ENCODE measurements at regions not wholly inside any gene's neighbourhood (a gene's known extent, or its start where the extent isn't known, plus 50 kb on each side); places are given as distances from the start of the nearest gene placed in this dataset.

- Histone ChIP-seq H4K20me1 (ENCODE audit: insufficient read depth, low read length) (no peaks in the 10 kb centered on the region), H3K9me2 (replicated peaks; ENCODE audit: insufficient read depth, low read length) (no peaks in the 10 kb centered on the region), H3K36me3 (replicated peaks; ENCODE audit: insufficient read depth, low read length) (no peaks in the 10 kb centered on the region), H3F3A (ENCODE audit: insufficient read depth, low read length) (no peaks in the 10 kb centered on the region), H3K4me2 (ENCODE audit: low read depth, low read length) (no peak overlapping the region), H2AFZ (ENCODE audit: low read length) (no peak overlapping the region), H3K79me2 (ENCODE audit: low read length) (no peaks in the 10 kb centered on the region), H3K27me3 (replicated peaks; ENCODE audit: insufficient read depth, low read length) (no peaks in the 10 kb centered on the region), H3K4me1 (ENCODE audit: low read length) (no peaks in the 10 kb centered on the region), H3K9ac (ENCODE audit: low read length) (no peak overlapping the region), H3K27ac (ENCODE audit: low read length) (no peak overlapping the region), H3K4me3 (ENCODE audit: low read length) (no peak overlapping the region), H3K9me3 (replicated peaks; ENCODE audit: insufficient read depth, low read length) (no peaks in the 10 kb centered on the region)
- no peak for DNase-seq
- no peak for TF ChIP-seq EZH2phosphoT487 (IDR thresholded peaks at IDR 0.05; ENCODE audit: low read length)
- no peak for TF ChIP-seq CTCF (IDR thresholded peaks at IDR 0.05; ENCODE audit: low read length)
These were observed 128.8 kb upstream of the FZD8 start for GRCh38 chr10:35770817-35771355.

- no peak for DNase-seq
- Histone ChIP-seq H3K4me3 (ENCODE audit: low read length) (no peak overlapping the region), H3K4me1 (ENCODE audit: low read length) (no peaks in the 10 kb centered on the region), H3K4me2 (ENCODE audit: low read depth, low read length) (no peak overlapping the region), H3K9me3 (replicated peaks; ENCODE audit: insufficient read depth, low read length) (no peaks in the 10 kb centered on the region), H3K9ac (ENCODE audit: low read length) (no peak overlapping the region), H3K9me2 (replicated peaks; ENCODE audit: insufficient read depth, low read length) (no peaks in the 10 kb centered on the region), H2AFZ (ENCODE audit: low read length) (no peak overlapping the region), H3K36me3 (replicated peaks; ENCODE audit: insufficient read depth, low read length) (no peaks in the 10 kb centered on the region), H4K20me1 (ENCODE audit: insufficient read depth, low read length) (no peaks in the 10 kb centered on the region), H3F3A (ENCODE audit: insufficient read depth, low read length) (no peaks in the 10 kb centered on the region), H3K27ac (ENCODE audit: low read length) (no peak overlapping the region), H3K27me3 (replicated peaks; ENCODE audit: insufficient read depth, low read length) (no peaks in the 10 kb centered on the region), H3K79me2 (ENCODE audit: low read length) (no peaks in the 10 kb centered on the region)
- TF ChIP-seq EZH2phosphoT487 (IDR thresholded peaks at IDR 0.05; ENCODE audit: low read length) (no peak), CTCF (IDR thresholded peaks at IDR 0.05; ENCODE audit: low read length) (no peak), EZH2 (optimal IDR thresholded peaks at IDR 0.05; ENCODE audit: low read depth, low read length) (no peak)
These were observed 127.7 kb upstream of the FZD8 start for GRCh38 chr10:35769795-35770194.

- TF ChIP-seq EZH2 (optimal IDR thresholded peaks at IDR 0.05; ENCODE audit: low read depth, low read length): no peak
- TF ChIP-seq CTCF (IDR thresholded peaks at IDR 0.05; ENCODE audit: low read length): no peak
- no peaks in the 10 kb centered on the region for H3F3A ChIP-seq (ENCODE audit: insufficient read depth, low read length)
- no peak overlapping the region for H2AFZ ChIP-seq (ENCODE audit: low read length)
- no peak overlapping the region for H3K4me3 ChIP-seq (ENCODE audit: low read length)
- no peak overlapping the region for H3K27ac ChIP-seq (ENCODE audit: low read length)
- no peaks in the 10 kb centered on the region for H3K79me2 ChIP-seq (ENCODE audit: low read length)
- H3K4me2 ChIP-seq (ENCODE audit: low read depth, low read length): no peak overlapping the region
- no peaks in the 10 kb centered on the region for H3K36me3 ChIP-seq (replicated peaks; ENCODE audit: insufficient read depth, low read length)
- no peaks in the 10 kb centered on the region for H3K27me3 ChIP-seq (replicated peaks; ENCODE audit: insufficient read depth, low read length)
- H4K20me1 ChIP-seq (ENCODE audit: insufficient read depth, low read length): no peaks in the 10 kb centered on the region
- H3K9me2 ChIP-seq (replicated peaks; ENCODE audit: insufficient read depth, low read length): no peaks in the 10 kb centered on the region
- H3K9ac ChIP-seq (ENCODE audit: low read length): no peak overlapping the region
- H3K4me1 ChIP-seq (ENCODE audit: low read length): no peaks in the 10 kb centered on the region
- no peak for DNase-seq
- no peaks in the 10 kb centered on the region for H3K9me3 ChIP-seq (replicated peaks; ENCODE audit: insufficient read depth, low read length)
These were observed 126.6 kb upstream of the FZD8 start for GRCh38 chr10:35768731-35769130.

All from MM.1S (cell line).